ENCODE measurements at regions not wholly inside any gene's neighbourhood (a gene's known extent, or its start where the extent isn't known, plus 50 kb on each side); places are given as distances from the start of the nearest gene placed in this dataset.

GRCh38 chr5:173809014-173809413 is 79.1 kb upstream of the CPEB4 start:
- Histone ChIP-seq H3K4me2 (no peak overlapping the region), H3K79me2 (no peaks in the 10 kb centered on the region), H3K36me3 (replicated peaks; ENCODE audit: insufficient read depth, low read depth) (no peaks in the 10 kb centered on the region), H3K4me3 (no peak overlapping the region), H3K4me1 (ENCODE audit: insufficient read depth) (peaks cover 4% of the 10 kb centered on the region), H2AFZ (no peak overlapping the region), H3K27me3 (no peaks in the 10 kb centered on the region), H4K20me1 (ENCODE audit: insufficient read depth, poor library complexity, severe bottlenecking) (no peaks in the 10 kb centered on the region), H3K9me3 (ENCODE audit: low read depth) (no peaks in the 10 kb centered on the region), H3K9me2 (replicated peaks; ENCODE audit: insufficient read depth) (no peaks in the 10 kb centered on the region), H3K27ac (no peak overlapping the region)
- DNase-seq (ENCODE audit: low spot score): no peak
- 92% methylated on average over 6 of the region's 6 CpGs for WGBS (ENCODE audit: low lambda C conversion rate, missing lambda C conversion rate)
- TF ChIP-seq CTCF (IDR thresholded peaks at IDR 0.05; ENCODE audit: poor library complexity) (no peak), EZH2phosphoT487 (IDR thresholded peaks at IDR 0.05; ENCODE audit: low read depth, severe bottlenecking, unreplicated experiment) (no peak), EZH2 (IDR thresholded peaks at IDR 0.05; ENCODE audit: borderline replicate concordance) (no peak)

- Histone ChIP-seq H3K36me3 (replicated peaks; ENCODE audit: insufficient read depth, low read depth) (no peaks in the 10 kb centered on the region), H3K27me3 (no peaks in the 10 kb centered on the region), H3K79me2 (no peaks in the 10 kb centered on the region), H3K4me1 (ENCODE audit: insufficient read depth) (no peaks in the 10 kb centered on the region), H3K4me2 (no peak overlapping the region), H3K9me3 (ENCODE audit: low read depth) (no peaks in the 10 kb centered on the region), H3K9me2 (replicated peaks; ENCODE audit: insufficient read depth) (no peaks in the 10 kb centered on the region), H3K4me3 (no peak overlapping the region), H3K27ac (no peak overlapping the region), H2AFZ (no peak overlapping the region), H4K20me1 (ENCODE audit: insufficient read depth, poor library complexity, severe bottlenecking) (no peaks in the 10 kb centered on the region)
- no peak for TF ChIP-seq EZH2 (IDR thresholded peaks at IDR 0.05; ENCODE audit: borderline replicate concordance)
- no peak for TF ChIP-seq CTCF (IDR thresholded peaks at IDR 0.05; ENCODE audit: poor library complexity)
- no peak for TF ChIP-seq EZH2phosphoT487 (IDR thresholded peaks at IDR 0.05; ENCODE audit: low read depth, severe bottlenecking, unreplicated experiment)
- no peak for DNase-seq (ENCODE audit: low spot score)
These were observed 75.2 kb upstream of the CPEB4 start for GRCh38 chr5:173812811-173813550.

- Histone ChIP-seq H3K27ac (no peak overlapping the region), H2AFZ (no peak overlapping the region), H4K20me1 (ENCODE audit: insufficient read depth, poor library complexity, severe bottlenecking) (no peaks in the 10 kb centered on the region), H3K4me1 (ENCODE audit: insufficient read depth) (no peaks in the 10 kb centered on the region), H3K4me2 (no peak overlapping the region), H3K9me2 (replicated peaks; ENCODE audit: insufficient read depth) (no peaks in the 10 kb centered on the region), H3K36me3 (replicated peaks; ENCODE audit: insufficient read depth, low read depth) (no peaks in the 10 kb centered on the region), H3K4me3 (no peak overlapping the region), H3K9me3 (ENCODE audit: low read depth) (no peaks in the 10 kb centered on the region), H3K27me3 (no peaks in the 10 kb centered on the region), H3K79me2 (no peaks in the 10 kb centered on the region)
- TF ChIP-seq EZH2 (IDR thresholded peaks at IDR 0.05; ENCODE audit: borderline replicate concordance) (no peak), EZH2phosphoT487 (IDR thresholded peaks at IDR 0.05; ENCODE audit: low read depth, severe bottlenecking, unreplicated experiment) (no peak), CTCF (IDR thresholded peaks at IDR 0.05; ENCODE audit: poor library complexity) (no peak)
- DNase-seq (ENCODE audit: low spot score): no peak
These were observed 74.1 kb upstream of the CPEB4 start for GRCh38 chr5:173814053-173814452.

Data from hepatocyte (in vitro differentiated cells).